Heart left ventricle (tissue), 16 donors: ENCODE measurements at regions not wholly inside any gene's neighbourhood (a gene's known extent, or its start where the extent isn't known, plus 50 kb on each side); places are given as distances from the start of the nearest gene placed in this dataset.

Experiments
- ATAC-seq, 4 donors: fragments of 200-7000 bp; cut with Tn5 transposase; one replicate each; pipeline ENCODE4 v1.9.1; 2020 to 2022; ENCODE audit warnings: moderate library complexity in 4 of 4, mild to moderate bottlenecking in 3 of 4, moderate number of reproducible peaks in 1 of 4
- DNase-seq, 5 donors: peaks; one replicate each; pipeline ENCODE4 v3.0.0-alpha.2; 2020
- H3K27ac ChIP-seq, 12 donors: fragments of 200-600 bp; sonication (generic) in 4 of 12; one replicate each; pipeline versions ENCODE4 v1.5.0 to v1.8.0; 2016 to 2022; ENCODE audit warnings: mild to moderate bottlenecking in 2 of 12
- H3K27me3 ChIP-seq, 9 donors: fragments of 200-600 bp; sonication (generic) in 2 of 9; one replicate each; pipeline versions ENCODE4 v1.5.1 to v1.8.0; 2016 to 2022; ENCODE audit warnings: mild to moderate bottlenecking in 3 of 9
- H3K36me3 ChIP-seq, 9 donors: fragments of 200-600 bp; sonication (generic) in 2 of 9; one replicate each; pipeline versions ENCODE4 v1.5.0 to v1.8.0; 2018 to 2022; ENCODE audit warnings: mild to moderate bottlenecking in 2 of 9
- H3K4me1 ChIP-seq, 12 donors: fragments of 200-600 bp; sonication (generic) in 4 of 12; one replicate each; pipeline versions ENCODE4 v1.5.0 to v1.8.0; 2016 to 2022; ENCODE audit warnings: mild to moderate bottlenecking in 3 of 12
- H3K4me3 ChIP-seq, 12 donors: fragments of 200-600 bp; sonication (generic) in 4 of 12; one replicate each; pipeline versions ENCODE4 v1.5.0 to v1.8.0; 2017 to 2022; ENCODE audit warnings: mild to moderate bottlenecking in 9 of 12, moderate library complexity in 4 of 12
- H3K9me3 ChIP-seq, 12 donors: fragments of 200-600 bp; sonication (generic) in 4 of 12; one replicate each; pipeline versions ENCODE4 v1.5.0 to v1.8.0; 2016 to 2022; ENCODE audit warnings: mild to moderate bottlenecking in 1 of 12
- CTCF ChIP-seq, 12 donors: fragments of 200-600 bp; sonication (generic) in 4 of 12; IDR thresholded peaks; one replicate each; pipeline versions ENCODE4 v1.5.0 to v1.8.0; 2018 to 2022; ENCODE audit warnings: antibody characterized with exemption in 12 of 12, mild to moderate bottlenecking in 5 of 12
- POLR2A ChIP-seq, 2 donors: fragments of 450-650 bp; IDR thresholded peaks; one replicate each; pipeline ENCODE4 v1.6.1; 2017; ENCODE audit warnings: antibody characterized with exemption in 2 of 2, mild to moderate bottlenecking in 2 of 2, moderate library complexity in 2 of 2
- WGBS, 4 donors: extraction: QIAGEN DNeasy Blood & Tissue Kit in 2 of 4; methylation state at CpG; one replicate each; pipeline versions ENCODE4 v1.1.5 to v1.1.7; 2013 to 2018; 5-methylcytosine and 5-hydroxymethylcytosine counted together
- intact Hi-C, 10 donors: fragments of 100-400 bp; cut with DNase I; formaldehyde crosslinking; loops; one replicate each; pipeline versions ENCODE4 v1.11.1 to v1.14.2; 2022
- donor health status: ischemic (EF 13 %, LVEDD 7.1; RV severe dilation, severe dysfunction).
- donor health status: healthy with polysubstance abuse.
- donor health status: DM: no; HTN: yes; CAD: no.
- donor health status: DM: no; HTN: no; CAD: no.
- donor health status: ischemic (EF 25% LVEDD 6.9; RV normal size, moderate dysfunction).
- donor health status: ischemic (EF 25% LVEDD 5.7; RV mildly dilated, moderate dysfunction).
- donor health status: healthy.
- donor health status: DM: yes; HTN: yes; CAD: no.
- donor health status: ischemic (EF 35%, LVEDD 5.7; RV mildly dilated, moderate dysfunction).
- donor health status: nonischemic (EF 11% LVEDD 7.7; RV severe dilation, severe dysfunction).
- donor health status: DM: yes; HTN: yes; CAD: no.
- donor health status: PGD.
- donor health status: ischemic (EF 29% LVEDD 5.4; RV normal size, mild dysfunction).
- donor health status: nonischemic (EF 23%, LVEDD 6.1; RV moderate dilation, normal function).

DNA sequence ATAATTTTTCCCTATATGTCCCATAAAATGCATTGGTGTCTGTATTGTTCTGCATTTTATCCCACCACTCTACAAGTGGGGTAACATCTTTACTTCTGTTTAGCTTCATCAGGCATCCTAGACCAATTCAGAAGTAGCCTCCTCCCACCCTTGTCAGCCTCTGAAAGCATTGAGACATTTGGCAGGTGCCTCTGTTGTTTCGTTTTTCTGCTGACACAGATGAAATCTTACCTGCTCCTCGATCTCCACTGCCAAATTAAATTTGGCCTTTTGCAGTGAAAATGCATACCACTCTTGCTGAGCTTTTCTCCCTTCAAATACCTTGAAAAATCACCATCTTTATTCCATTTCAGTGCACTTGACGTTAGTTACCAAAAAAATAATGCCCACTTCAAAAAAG is 83.5 kb upstream of the STARD13 start:
- Histone ChIP-seq H3K4me1 (peaks cover 0 to 26% (median 0%) of the 10 kb centered on the region in 12 donors), H3K27me3 (no peaks in the 10 kb centered on the region), H3K36me3 (no peaks in the 10 kb centered on the region), H3K4me3 (no peak overlapping the region), H3K9me3 (no peaks in the 10 kb centered on the region), H3K27ac (no peak overlapping the region)
- ATAC-seq (no peak), DNase-seq (no peak)
- intact Hi-C loops: loop anchor here in 1 of 10 donors (10.0 kb wide), 1 partner anchor 66 kb away; no protein-coding TSS in a partner anchor
- WGBS, 4 donors: 88 to 96% (median 89%) methylated on average over 3 of the region's 3 CpGs
- TF ChIP-seq CTCF (IDR thresholded peaks at IDR 0.05) (no peak), POLR2A (IDR thresholded peaks at IDR 0.05) (no peak)

DNA sequence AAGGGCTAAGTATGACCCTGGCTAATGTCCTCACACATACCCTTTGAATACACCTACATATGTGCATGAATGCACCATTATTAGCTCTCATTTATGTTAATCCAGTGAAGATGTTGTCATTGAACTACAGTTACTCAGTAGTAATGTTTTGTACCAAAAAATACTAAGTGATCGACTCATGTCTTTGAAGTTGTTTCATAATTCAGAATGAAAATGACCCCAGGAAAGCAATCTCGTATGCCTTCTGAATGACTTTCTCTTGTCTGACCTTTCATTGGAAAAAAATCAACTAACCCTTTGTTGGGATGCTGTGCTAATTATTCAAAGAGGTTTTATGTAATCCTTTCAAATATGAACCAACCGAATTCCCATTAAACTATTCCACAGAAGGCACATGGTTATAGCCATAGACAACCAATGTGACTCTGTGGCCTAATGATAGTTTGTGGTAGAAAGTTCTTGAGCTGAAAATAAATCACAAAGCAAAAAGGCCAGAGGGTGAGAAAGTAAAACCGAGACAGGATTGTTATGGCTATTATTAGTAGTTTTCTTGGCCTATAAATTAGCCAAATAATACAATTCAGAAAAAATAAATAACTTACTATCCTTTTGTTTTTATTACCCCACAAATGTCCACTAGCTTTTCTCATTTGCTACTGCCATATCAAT is 86.8 kb upstream of the STARD13 start:
- peaks cover 0 to 13% (median 0%) of the 10 kb centered on the region in 12 donors for H3K4me1 ChIP-seq
- no peaks in the 10 kb centered on the region for H3K36me3 ChIP-seq
- intact Hi-C loops: no loop called here
- H3K4me3 ChIP-seq: no peak overlapping the region
- no peak for ATAC-seq
- 75 to 84% (median 79%) methylated on average over 4 of the region's 4 CpGs for WGBS, 4 donors
- H3K27me3 ChIP-seq: no peaks in the 10 kb centered on the region
- TF ChIP-seq POLR2A (IDR thresholded peaks at IDR 0.05): no peak
- TF ChIP-seq CTCF (IDR thresholded peaks at IDR 0.05): no peak
- DNase-seq: no peak
- H3K27ac ChIP-seq: peak overlapping the region in 1 of 12 donors; percentile 21
- no peaks in the 10 kb centered on the region for H3K9me3 ChIP-seq

GRCh38 chr13:33373624-33374023 is 88.1 kb upstream of the STARD13 start:
- peaks cover 0 to 2% (median 0%) of the 10 kb centered on the region in 12 donors for H3K4me1 ChIP-seq
- intact Hi-C loops: no loop called here
- no peaks in the 10 kb centered on the region for H3K36me3 ChIP-seq
- H3K27ac ChIP-seq: no peak overlapping the region
- no peaks in the 10 kb centered on the region for H3K9me3 ChIP-seq
- no peak for TF ChIP-seq POLR2A (IDR thresholded peaks at IDR 0.05)
- no peak for TF ChIP-seq CTCF (IDR thresholded peaks at IDR 0.05)
- no peak for ATAC-seq
- DNase-seq: no peak
- H3K27me3 ChIP-seq: no peaks in the 10 kb centered on the region
- H3K4me3 ChIP-seq: no peak overlapping the region

DNA sequence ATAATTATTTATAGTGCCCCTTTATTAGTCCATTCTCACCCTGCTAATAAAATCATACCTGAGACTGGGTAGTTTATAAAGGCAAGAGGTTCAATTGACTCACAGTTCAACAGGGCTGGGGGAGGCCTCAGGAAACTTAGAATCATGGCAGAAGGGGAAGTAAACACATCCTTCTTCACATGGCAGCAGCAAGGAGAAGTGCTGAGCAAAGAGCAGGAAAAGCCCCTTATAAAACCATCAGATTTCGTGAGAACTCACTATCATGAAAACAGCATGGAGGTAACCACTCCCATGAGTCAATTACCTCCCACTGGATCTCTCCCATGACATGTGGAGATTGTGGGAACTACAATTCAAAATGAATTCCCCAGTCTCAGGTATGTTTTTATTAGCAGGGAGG is 89.9 kb upstream of the STARD13 start:
- no peaks in the 10 kb centered on the region for H3K27me3 ChIP-seq

More for the DNA sequence above, 89.9 kb upstream of the STARD13 start:
- WGBS, 4 donors: 77 to 100% (median 81%) methylated on average over 1 of the region's 1 CpG
- Histone ChIP-seq H3K27ac (no peak overlapping the region), H3K4me1 (no peaks in the 10 kb centered on the region), H3K9me3 (no peaks in the 10 kb centered on the region), H3K36me3 (no peaks in the 10 kb centered on the region), H3K4me3 (no peak overlapping the region)
- DNase-seq (no peak), ATAC-seq (no peak)
- TF ChIP-seq POLR2A (IDR thresholded peaks at IDR 0.05) (no peak), CTCF (IDR thresholded peaks at IDR 0.05) (peak in 1 of 12 donors; percentile 4)
- intact Hi-C loops: no loop called here
